A549 (cell line): ENCODE measurements at regions not wholly inside any gene's neighbourhood (a gene's known extent, or its start where the extent isn't known, plus 50 kb on each side); places are given as distances from the start of the nearest gene placed in this dataset.

ENCODE experiments used
- ATAC-seq, 2 experiments: fragments of 200-7000 bp in 1 of 2; fragments of >200 bp in 1 of 2; cut with Nextera tagmentation in 1 of 2; cut with Tn5 transposase in 1 of 2; 3 replicates each; pipeline versions ENCODE4 v1.8.0 to v1.9.1; 2018 to 2020; ENCODE audit warnings: mild to moderate bottlenecking in 1 of 2, moderate library complexity in 1 of 2
- CTCF ChIA-PET: fragments of 300-600 bp; sonication (Branson Sonifier 250); formaldehyde crosslinking; extraction: SDS; loops from one replicate; lab custom pipeline; 2021; ENCODE audit warnings: antibody characterized with exemption, inconsistent platforms; lab: Yijun Ruan, JAX
- POLR2A ChIA-PET: fragments of 350-600 bp; formaldehyde crosslinking; extraction: SDS; loops from one replicate; lab custom pipeline; 2021; ENCODE audit warnings: antibody characterized with exemption, inconsistent platforms; lab: Yijun Ruan, JAX
- DNase-seq, 2 experiments: peaks; one replicate each; pipeline versions ENCODE4 v3.0.0 to v3.0.0-alpha.2; 2011 to 2016; ENCODE audit warnings: low read depth in 1 of 2, low spot score in 1 of 2
- FAIRE-seq: peaks from 2 replicates; lab custom pipeline; 2011; peaks lifted over from hg19 to GRCh38; lab: Jason Lieb, UNC
- H3K27ac ChIP-seq, 2 experiments: fragments of >200 bp; sonication (Bioruptor Twin); formaldehyde crosslinking; 3 replicates each; pipeline ENCODE4 v1.5.1; 2016 to 2017
- H3K4me1 ChIP-seq: fragments of >200 bp; sonication (Bioruptor Twin); formaldehyde crosslinking; 3 replicates; pipeline ENCODE4 v1.6.1; 2016
- H3K4me2 ChIP-seq: fragments of >200 bp; sonication (Bioruptor Twin); formaldehyde crosslinking; 3 replicates; pipeline ENCODE4 v1.6.1; 2016
- H3K4me3 ChIP-seq: fragments of >200 bp; sonication (Bioruptor Twin); formaldehyde crosslinking; 3 replicates; pipeline ENCODE4 v1.5.1; 2016
- H3K9me3 ChIP-seq: fragments of >200 bp; sonication (Bioruptor Twin); formaldehyde crosslinking; 3 replicates; pipeline ENCODE4 v1.6.1; 2016
- BCL3 ChIP-seq: fragments of >200 bp; sonication (Bioruptor Twin); formaldehyde crosslinking; IDR thresholded peaks from 3 replicates; pipeline ENCODE4 v1.6.1; 2016
- BHLHE40 ChIP-seq: IDR thresholded peaks from 2 replicates; pipeline ENCODE4 v1.6.1; 2012; ENCODE audit warnings: low read depth, low read length, inconsistent platforms
- CBX2 ChIP-seq: fragments of 200-600 bp; sonication (generic); IDR thresholded peaks from 2 replicates; pipeline ENCODE4 v1.6.1; 2016; ENCODE audit warnings: low read depth, mild to moderate bottlenecking, borderline replicate concordance
- CEBPB ChIP-seq, 2 experiments: fragments of >200 bp in 1 of 2; sonication (Bioruptor Twin) in 1 of 2; formaldehyde crosslinking in 1 of 2; IDR thresholded peaks; 2 replicates each; pipeline ENCODE4 v1.6.1; 2012 to 2016
- EHMT2 ChIP-seq: fragments of 200-600 bp; sonication (generic); IDR thresholded peaks from 2 replicates; pipeline ENCODE4 v1.6.1; 2016; ENCODE audit warnings: antibody characterized with exemption, low read depth, mild to moderate bottlenecking, moderate library complexity
- EP300 ChIP-seq, 2 experiments: fragments of >200 bp; sonication (Bioruptor Twin); formaldehyde crosslinking; IDR thresholded peaks; 2 replicates in 1 of 2; 3 replicates in 1 of 2; pipeline ENCODE4 v1.6.1; 2016 to 2017
- GATA3 ChIP-seq: IDR thresholded peaks from 2 replicates; pipeline ENCODE4 v1.6.1; 2012; ENCODE audit warnings: borderline replicate concordance
- HMGXB4 ChIP-seq: fragments of 250-450 bp; sonication (Bioruptor Pico); IDR thresholded peaks from 2 replicates; pipeline ENCODE4 v1.5.0; 2021; ENCODE audit warnings: mild to moderate bottlenecking, moderate library complexity, borderline replicate concordance
- JUN ChIP-seq, 2 experiments: fragments of >200 bp; sonication (Bioruptor Twin); formaldehyde crosslinking; IDR thresholded peaks; 2 replicates in 1 of 2; 3 replicates in 1 of 2; pipeline ENCODE4 v1.6.1; 2016 to 2017
- JUNB ChIP-seq: fragments of >200 bp; sonication (Bioruptor Twin); formaldehyde crosslinking; IDR thresholded peaks from 2 replicates; pipeline ENCODE4 v1.6.1; 2016
- KDM1A ChIP-seq: fragments of 200-600 bp; sonication (generic); IDR thresholded peaks from 2 replicates; pipeline ENCODE4 v1.6.1; 2016; ENCODE audit warnings: low read depth, mild to moderate bottlenecking
- MAFK ChIP-seq: fragments of 450-650 bp; IDR thresholded peaks from 2 replicates; pipeline ENCODE4 v1.6.1; 2014; ENCODE audit not compliant: partially characterized antibody
- MAX ChIP-seq: IDR thresholded peaks from 2 replicates; pipeline ENCODE4 v1.6.1; 2012
- NR3C1 ChIP-seq: fragments of >200 bp; sonication (Bioruptor Twin); formaldehyde crosslinking; IDR thresholded peaks from 3 replicates; pipeline ENCODE4 v1.6.1; 2017
- PHF8 ChIP-seq: fragments of 200-600 bp; sonication (generic); IDR thresholded peaks from 2 replicates; pipeline ENCODE4 v1.6.1; 2016; ENCODE audit warnings: low read depth, mild to moderate bottlenecking, antibody characterized with exemption, moderate library complexity, borderline replicate concordance
- POLR2AphosphoS2 ChIP-seq: conservative IDR thresholded peaks from 2 replicates; pipeline ENCODE4 v1.6.1; 2012; ENCODE audit warnings: low read length, improper control_type of control experiment, inconsistent platforms
- RARB ChIP-seq: fragments of 250-450 bp; sonication (Bioruptor Pico); IDR thresholded peaks from 2 replicates; pipeline ENCODE4 v1.8.0; 2021; ENCODE audit warnings: mild to moderate bottlenecking, moderate library complexity
- RCOR1 ChIP-seq: fragments of 150-350 bp; IDR thresholded peaks from 2 replicates; pipeline ENCODE4 v1.6.1; 2014; ENCODE audit warnings: antibody characterized with exemption, low read length, low read depth
- REST ChIP-seq: fragments of 200-600 bp; sonication (generic); IDR thresholded peaks from 2 replicates; pipeline ENCODE4 v1.6.1; 2016; ENCODE audit warnings: antibody characterized with exemption, mild to moderate bottlenecking, moderate library complexity
- SMC3 ChIP-seq: fragments of >200 bp; sonication (Bioruptor Twin); formaldehyde crosslinking; IDR thresholded peaks from 3 replicates; pipeline ENCODE4 v1.6.1; 2018; ENCODE audit warnings: inconsistent platforms
- SREBF2 ChIP-seq: fragments of 450-650 bp; IDR thresholded peaks from 2 replicates; pipeline ENCODE4 v1.6.1; 2014; ENCODE audit warnings: mild to moderate bottlenecking, moderate library complexity
- TP53 ChIP-seq: fragments of 250-450 bp; sonication (Bioruptor Pico); IDR thresholded peaks from 2 replicates; pipeline ENCODE4 v1.5.0; 2021; ENCODE audit warnings: mild to moderate bottlenecking, moderate library complexity
- ZC3H11A ChIP-seq: fragments of 450-650 bp; IDR thresholded peaks from 2 replicates; pipeline ENCODE4 v1.6.1; 2014; ENCODE audit warnings: antibody characterized with exemption, mild to moderate bottlenecking
- ZFP36 ChIP-seq: fragments of 450-650 bp; IDR thresholded peaks from 2 replicates; pipeline ENCODE4 v1.6.1; 2014; ENCODE audit warnings: borderline replicate concordance; ENCODE audit not compliant: partially characterized antibody
- ZSCAN20 ChIP-seq: fragments of 250-450 bp; sonication (Bioruptor Pico); IDR thresholded peaks from 2 replicates; pipeline ENCODE4 v1.8.0; 2022; ENCODE audit warnings: mild to moderate bottlenecking, moderate library complexity
- WGBS: methylation state at CpG from one replicate; pipeline ENCODE4 v1.1.6; 2017; ENCODE audit errors: missing lambda C conversion rate; 5-methylcytosine and 5-hydroxymethylcytosine counted together

- Histone ChIP-seq H3K4me3 (no peak overlapping the region), H3K27ac (peak overlapping the region; percentile 2 to 11; a peak in 1 of 6 replicates), H3K4me2 (no peak overlapping the region), H3K9me3 (no peaks in the 10 kb centered on the region), H3K4me1 (no peaks in the 10 kb centered on the region)
- ChIA-PET POLR2A (no interaction called here), CTCF (interaction anchor here (1.1 to 2.2 kb wide), 4 partner anchors 7 to 411 kb away, joined by 3 to 8 read pairs (median 4); no protein-coding TSS in a partner anchor)
- no peak for TF ChIP-seq SREBF2
- no peak for TF ChIP-seq BHLHE40
- no peak for TF ChIP-seq PHF8
- no peak for TF ChIP-seq GATA3
- no peak for TF ChIP-seq ZFP36
- TF ChIP-seq ZC3H11A, result no peak
- TF ChIP-seq ZSCAN20 (CRISPR knock-in tag), result no peak
- TF ChIP-seq CBX2, result no peak
- no peak for TF ChIP-seq MAFK
- no peak for TF ChIP-seq JUNB
- no peak for TF ChIP-seq KDM1A
- no peak for TF ChIP-seq BCL3
- 63% methylated on average over 11 of the region's 11 CpGs for WGBS
- no peak for FAIRE-seq
- DNase-seq, result no peak
- ATAC-seq, result peak in 1 of 2 experiments; percentile 12; a peak in 1 of 6 replicates
Observed at GRCh38 chr17:77602062-77602746, 356.3 kb upstream of the TNRC6C start.

GRCh38 chr17:77602883-77603640 is 355.4 kb upstream of the TNRC6C start:
- POLR2A ChIA-PET, result no interaction called here
- DNase-seq (no peak), ATAC-seq (no peak), FAIRE-seq (no peak)
- no peak overlapping the region for H3K4me3 ChIP-seq
- peak overlapping the region in 1 of 2 experiments; percentile 20; a peak in 1 of 6 replicates for H3K27ac ChIP-seq
- TF ChIP-seq SREBF2, result no peak
- TF ChIP-seq JUN (IDR thresholded peaks at IDR 0.05), result no peak
- no peak for TF ChIP-seq JUNB
- TF ChIP-seq POLR2AphosphoS2, result no peak
- TF ChIP-seq TP53 (CRISPR knock-in tag), result no peak
- no peak for TF ChIP-seq CEBPB (IDR thresholded peaks at IDR 0.05)
- TF ChIP-seq SMC3, result no peak
- no peak for TF ChIP-seq EP300 (IDR thresholded peaks at IDR 0.05)
- H3K4me1 ChIP-seq, result no peaks in the 10 kb centered on the region
- CTCF ChIA-PET, result interaction anchor here (1.7 to 2.2 kb wide), 2 partner anchors 8 to 60 kb away, joined by 5 to 8 read pairs; no protein-coding TSS in a partner anchor
- no peaks in the 10 kb centered on the region for H3K9me3 ChIP-seq
- WGBS, result 77% methylated on average over 23 of the region's 24 CpGs
- no peak overlapping the region for H3K4me2 ChIP-seq

GRCh38 chr17:77604301-77604972 is 354.1 kb upstream of the TNRC6C start:
- H3K4me1 ChIP-seq, result no peaks in the 10 kb centered on the region
- no peak overlapping the region for H3K27ac ChIP-seq
- no peak for FAIRE-seq
- H3K4me2 ChIP-seq, result no peak overlapping the region
- no peak for DNase-seq
- ATAC-seq, result no peak
- POLR2A ChIA-PET, result no interaction called here
- H3K9me3 ChIP-seq, result no peaks in the 10 kb centered on the region
- CTCF ChIA-PET, result interaction anchor here (1.7 to 2.2 kb wide), 2 partner anchors 10 to 62 kb away, joined by 5 to 8 read pairs; no protein-coding TSS in a partner anchor
- 86% methylated on average over 14 of the region's 15 CpGs for WGBS
- no peak overlapping the region for H3K4me3 ChIP-seq
- TF ChIP-seq MAFK (no peak), REST (no peak), SREBF2 (no peak), JUN (IDR thresholded peaks at IDR 0.05) (no peak), NR3C1 (no peak), MAX (no peak), ZSCAN20 (CRISPR knock-in tag) (no peak), EHMT2 (no peak), CBX2 (no peak), ZC3H11A (no peak), RCOR1 (no peak), HMGXB4 (CRISPR knock-in tag) (no peak), RARB (CRISPR knock-in tag) (no peak)
